Stimulated activated naive B cell treated with anti-CD40 and anti-IgM and Interleukin-4, amounts not matched to agents 10 μg/mL and 1 μg/mL and 100 μg/mL, for 72 hours (primary cell): ENCODE measurements at regions not wholly inside any gene's neighbourhood (a gene's known extent, or its start where the extent isn't known, plus 50 kb on each side); places are given as distances from the start of the nearest gene placed in this dataset.

Source experiments
- ATAC-seq, 2 donors: fragments of 150-1000 bp; cut with Tn5 transposase; replicated peaks; 2 replicates each; pipeline ENCODE4 v1.10.0; 2021; ENCODE audit warnings: moderate library complexity in 1 of 2
- DNase-seq: peaks from one replicate; pipeline ENCODE4 v3.0.0; 2021
- H3K27ac Mint-ChIP-seq: one replicate; pipeline ENCODE4 v1.8.0; 2022; ENCODE audit warnings: mild to moderate bottlenecking, mixed read lengths
- H3K27me3 Mint-ChIP-seq, 2 donors: one replicate each; pipeline ENCODE4 v1.8.0; 2022; ENCODE audit warnings: mixed read lengths in 2 of 2
- H3K36me3 Mint-ChIP-seq, 2 donors: one replicate each; pipeline ENCODE4 v1.8.0; 2022; ENCODE audit warnings: mixed read lengths in 2 of 2, mild to moderate bottlenecking in 1 of 2
- H3K4me1 Mint-ChIP-seq, 2 donors: one replicate each; pipeline ENCODE4 v1.8.0; 2022; ENCODE audit warnings: mixed read lengths in 2 of 2, mild to moderate bottlenecking in 1 of 2
- H3K4me3 Mint-ChIP-seq, 2 donors: one replicate each; pipeline ENCODE4 v1.8.0; 2022; ENCODE audit warnings: mild to moderate bottlenecking in 2 of 2, mixed read lengths in 2 of 2, moderate library complexity in 1 of 2
- H3K9me3 Mint-ChIP-seq, 2 donors: one replicate each; pipeline ENCODE4 v1.8.0; 2022; ENCODE audit warnings: mixed read lengths in 2 of 2, mild to moderate bottlenecking in 1 of 2

GRCh38 chr10:33808475-33808874 is 474.0 kb upstream of the NRP1 start:
- Mint-ChIP-seq H3K36me3 (no peaks in the 10 kb centered on the region), H3K4me1 (no peaks in the 10 kb centered on the region), H3K27me3 (no peaks in the 10 kb centered on the region), H3K9me3 (peaks cover 3 to 4% of the 10 kb centered on the region in 2 donors), H3K27ac (no peak overlapping the region), H3K4me3 (no peak overlapping the region)
- ATAC-seq (no peak), DNase-seq (no peak)

GRCh38 chr10:33807531-33808359 is 473.3 kb upstream of the NRP1 start:
- DNase-seq (no peak), ATAC-seq (no peak)
- H3K27ac Mint-ChIP-seq: no peak overlapping the region
- no peaks in the 10 kb centered on the region for H3K36me3 Mint-ChIP-seq
- peaks cover 0 to 4% of the 10 kb centered on the region in 2 donors for H3K9me3 Mint-ChIP-seq
- no peak overlapping the region for H3K4me3 Mint-ChIP-seq
- no peaks in the 10 kb centered on the region for H3K4me1 Mint-ChIP-seq
- H3K27me3 Mint-ChIP-seq: no peaks in the 10 kb centered on the region

GRCh38 chr10:33805831-33806230 is 471.4 kb upstream of the NRP1 start:
- Mint-ChIP-seq H3K27ac (no peak overlapping the region), H3K27me3 (no peaks in the 10 kb centered on the region), H3K9me3 (peaks cover 0 to 4% of the 10 kb centered on the region in 2 donors), H3K4me1 (no peaks in the 10 kb centered on the region), H3K36me3 (no peaks in the 10 kb centered on the region), H3K4me3 (no peak overlapping the region)
- DNase-seq: no peak
- no peak for ATAC-seq

GRCh38 chr10:33804584-33804983 is 470.1 kb upstream of the NRP1 start:
- ATAC-seq (no peak), DNase-seq (no peak)
- Mint-ChIP-seq H3K27me3 (peaks cover 0 to 6% of the 10 kb centered on the region in 2 donors), H3K4me3 (no peak overlapping the region), H3K27ac (no peak overlapping the region), H3K36me3 (no peaks in the 10 kb centered on the region), H3K4me1 (no peaks in the 10 kb centered on the region), H3K9me3 (peaks cover 0 to 4% of the 10 kb centered on the region in 2 donors)

GRCh38 chr10:33803248-33803647 is 468.8 kb upstream of the NRP1 start:
- Mint-ChIP-seq H3K36me3 (no peaks in the 10 kb centered on the region), H3K27ac (no peak overlapping the region), H3K4me3 (no peak overlapping the region), H3K4me1 (no peaks in the 10 kb centered on the region), H3K27me3 (peaks cover 0 to 6% of the 10 kb centered on the region in 2 donors), H3K9me3 (peaks cover 0 to 4% of the 10 kb centered on the region in 2 donors)
- no peak for ATAC-seq
- no peak for DNase-seq

- Mint-ChIP-seq H3K27me3 (peaks cover 0 to 6% of the 10 kb centered on the region in 2 donors), H3K4me1 (no peaks in the 10 kb centered on the region), H3K4me3 (no peak overlapping the region), H3K36me3 (no peaks in the 10 kb centered on the region), H3K9me3 (peaks cover 2 to 4% of the 10 kb centered on the region in 2 donors), H3K27ac (no peak overlapping the region)
- ATAC-seq (no peak), DNase-seq (no peak)
These were observed 468.1 kb upstream of the NRP1 start for GRCh38 chr10:33802566-33802965.

GRCh38 chr10:33801705-33802104 is 467.2 kb upstream of the NRP1 start:
- Mint-ChIP-seq H3K27me3 (peaks cover 0 to 6% of the 10 kb centered on the region in 2 donors), H3K4me3 (no peak overlapping the region), H3K4me1 (no peaks in the 10 kb centered on the region), H3K9me3 (peaks cover 2 to 4% of the 10 kb centered on the region in 2 donors), H3K27ac (no peak overlapping the region), H3K36me3 (no peaks in the 10 kb centered on the region)
- DNase-seq (no peak), ATAC-seq (no peak)

- H3K4me3 Mint-ChIP-seq: no peak overlapping the region
- H3K27me3 Mint-ChIP-seq: peaks cover 0 to 6% of the 10 kb centered on the region in 2 donors
- peaks cover 2 to 4% of the 10 kb centered on the region in 2 donors for H3K9me3 Mint-ChIP-seq
- H3K36me3 Mint-ChIP-seq: no peaks in the 10 kb centered on the region
- ATAC-seq (no peak), DNase-seq (no peak)
- H3K27ac Mint-ChIP-seq: no peak overlapping the region
- H3K4me1 Mint-ChIP-seq: no peaks in the 10 kb centered on the region
These were observed 466.5 kb upstream of the NRP1 start for GRCh38 chr10:33800986-33801385.

GRCh38 chr10:33800545-33800944 is 466.1 kb upstream of the NRP1 start:
- H3K9me3 Mint-ChIP-seq: peaks cover 2 to 4% of the 10 kb centered on the region in 2 donors
- no peak for DNase-seq

GRCh38 chr10:33799944-33800323 is 465.5 kb upstream of the NRP1 start:
- no peak overlapping the region for H3K4me3 Mint-ChIP-seq
- H3K27me3 Mint-ChIP-seq: peaks cover 0 to 6% of the 10 kb centered on the region in 2 donors
- no peaks in the 10 kb centered on the region for H3K4me1 Mint-ChIP-seq
- no peak for DNase-seq
- H3K27ac Mint-ChIP-seq: no peak overlapping the region
- peaks cover 2 to 4% of the 10 kb centered on the region in 2 donors for H3K9me3 Mint-ChIP-seq
- no peak for ATAC-seq
- no peaks in the 10 kb centered on the region for H3K36me3 Mint-ChIP-seq

More at GRCh38 chr10:33800545-33800944, 466.1 kb upstream of the NRP1 start:
- Mint-ChIP-seq H3K36me3 (no peaks in the 10 kb centered on the region), H3K4me1 (no peaks in the 10 kb centered on the region), H3K27ac (no peak overlapping the region), H3K27me3 (peaks cover 0 to 6% of the 10 kb centered on the region in 2 donors), H3K4me3 (no peak overlapping the region)
- ATAC-seq: no peak

- Mint-ChIP-seq H3K36me3 (no peaks in the 10 kb centered on the region), H3K27me3 (peaks cover 0 to 6% of the 10 kb centered on the region in 2 donors), H3K27ac (no peak overlapping the region), H3K4me3 (no peak overlapping the region), H3K4me1 (no peaks in the 10 kb centered on the region), H3K9me3 (peaks cover 2 to 4% of the 10 kb centered on the region in 2 donors)
- no peak for ATAC-seq
- no peak for DNase-seq
These were observed 464.9 kb upstream of the NRP1 start for GRCh38 chr10:33799281-33799943.

- Mint-ChIP-seq H3K27ac (no peak overlapping the region), H3K27me3 (peaks cover 0 to 6% of the 10 kb centered on the region in 2 donors), H3K4me3 (no peak overlapping the region), H3K36me3 (no peaks in the 10 kb centered on the region), H3K4me1 (peaks cover 0 to 5% of the 10 kb centered on the region in 2 donors), H3K9me3 (peaks cover 2 to 3% of the 10 kb centered on the region in 2 donors)
- no peak for ATAC-seq
- DNase-seq: no peak
These were observed 464.3 kb upstream of the NRP1 start for GRCh38 chr10:33798754-33799153.

GRCh38 chr10:33796680-33797079 is 462.2 kb upstream of the NRP1 start:
- Mint-ChIP-seq H3K9me3 (peaks cover 0 to 3% of the 10 kb centered on the region in 2 donors), H3K4me1 (peaks cover 0 to 5% of the 10 kb centered on the region in 2 donors), H3K27ac (no peak overlapping the region), H3K36me3 (no peaks in the 10 kb centered on the region), H3K4me3 (no peak overlapping the region), H3K27me3 (peaks cover 0 to 6% of the 10 kb centered on the region in 2 donors)
- ATAC-seq: no peak
- DNase-seq: no peak

- peaks cover 0 to 3% of the 10 kb centered on the region in 2 donors for H3K9me3 Mint-ChIP-seq
- no peak for ATAC-seq
- H3K27ac Mint-ChIP-seq: no peak overlapping the region
- H3K36me3 Mint-ChIP-seq: no peaks in the 10 kb centered on the region
- DNase-seq: no peak
- peaks cover 0 to 5% of the 10 kb centered on the region in 2 donors for H3K4me1 Mint-ChIP-seq
- H3K4me3 Mint-ChIP-seq: no peak overlapping the region
- H3K27me3 Mint-ChIP-seq: peaks cover 0 to 6% of the 10 kb centered on the region in 2 donors
These were observed 461.1 kb upstream of the NRP1 start for GRCh38 chr10:33795529-33795928.

- no peak for DNase-seq
- no peak overlapping the region for H3K4me3 Mint-ChIP-seq
- peaks cover 0 to 5% of the 10 kb centered on the region in 2 donors for H3K4me1 Mint-ChIP-seq
- no peaks in the 10 kb centered on the region for H3K36me3 Mint-ChIP-seq
- ATAC-seq: no peak
- no peaks in the 10 kb centered on the region for H3K27me3 Mint-ChIP-seq
- H3K27ac Mint-ChIP-seq: no peak overlapping the region
- H3K9me3 Mint-ChIP-seq: peaks cover 0 to 3% of the 10 kb centered on the region in 2 donors
These were observed 460.0 kb upstream of the NRP1 start for GRCh38 chr10:33794460-33794859.
